ENCODE measurements at regions not wholly inside any gene's neighbourhood (a gene's known extent, or its start where the extent isn't known, plus 50 kb on each side); places are given as distances from the start of the nearest gene placed in this dataset.

DNA sequence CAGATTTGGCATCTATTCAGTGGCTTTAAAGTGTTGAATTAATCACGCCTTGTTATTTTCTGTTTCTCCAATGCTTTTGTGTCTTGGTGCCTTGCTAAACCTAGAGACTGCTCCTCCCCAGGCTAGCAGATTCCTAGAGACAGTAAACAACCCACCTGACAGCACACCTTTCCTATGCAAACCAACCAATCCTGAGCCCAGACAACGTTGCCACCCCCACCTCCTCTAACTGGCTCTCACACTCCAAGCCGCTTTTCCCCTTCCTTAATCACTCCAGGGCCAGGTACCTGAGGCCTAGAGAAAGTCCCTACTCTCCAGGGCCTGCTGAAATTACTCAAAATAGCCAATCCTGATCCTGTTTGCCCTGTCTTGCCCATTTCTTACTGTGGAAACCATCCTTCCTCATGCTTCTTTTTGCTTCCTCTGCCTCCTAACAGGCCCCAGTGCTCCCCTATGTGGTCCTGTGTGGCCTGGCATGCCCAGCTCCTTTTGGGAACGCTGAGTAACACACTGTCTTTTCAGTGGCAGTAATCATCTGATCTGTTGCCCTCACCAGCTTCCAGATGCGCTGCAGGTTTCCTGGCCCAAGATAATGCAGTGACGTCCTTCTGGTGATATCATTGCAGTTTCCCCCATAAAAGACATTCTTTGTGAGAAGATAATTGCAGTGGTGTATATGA lies 53.4 kb downstream of the GAS1 start:
- DNase-seq (ENCODE audit: low spot score), result no peak

DNA sequence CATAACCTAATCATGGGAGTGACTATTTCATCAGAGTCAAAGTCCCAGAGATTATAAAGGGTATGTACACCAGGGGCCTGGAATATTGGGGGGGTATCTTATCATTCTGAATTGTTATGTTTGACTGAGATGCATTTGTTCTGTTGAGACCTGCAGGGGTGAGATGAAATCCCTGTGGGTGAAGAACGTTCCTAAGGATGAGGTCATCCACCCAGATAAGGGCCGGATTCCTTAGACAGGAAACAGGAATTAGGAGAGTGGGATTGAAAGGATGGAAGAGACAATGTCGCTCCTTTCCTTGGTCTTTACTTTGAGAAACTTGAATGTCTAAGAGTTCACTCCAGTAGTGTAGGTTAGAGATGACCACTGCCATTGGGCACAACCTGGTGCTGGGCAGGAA lies 54.7 kb downstream of the GAS1 start:
- DNase-seq (ENCODE audit: low spot score), result no peak

DNA sequence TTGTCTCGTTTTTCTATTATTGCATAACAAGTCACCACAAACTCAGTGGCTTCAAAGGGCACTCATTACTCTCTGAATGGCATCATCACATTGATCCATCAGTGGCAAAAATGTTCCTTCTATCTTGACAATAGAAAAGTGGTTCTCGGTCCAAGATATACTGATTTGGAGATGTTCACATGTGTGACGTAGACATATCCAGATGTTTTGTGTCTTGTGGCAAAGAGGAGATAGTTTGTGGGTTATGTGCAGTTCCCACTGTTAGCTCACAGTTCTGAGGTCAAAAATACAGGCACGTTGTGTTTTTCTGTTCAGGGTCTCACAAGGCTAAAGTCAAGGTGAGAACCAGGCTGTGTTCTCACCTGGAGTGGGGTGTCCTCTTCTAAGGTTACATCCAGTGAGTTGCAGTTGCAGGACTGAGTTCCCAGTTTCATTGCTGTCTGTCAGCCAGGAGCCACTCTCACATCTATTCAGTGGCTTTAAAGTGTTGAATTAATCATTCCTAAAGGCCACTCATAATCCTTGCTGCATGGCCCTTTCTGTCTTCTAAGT lies 55.3 kb downstream of the GAS1 start:
- DNase-seq (ENCODE audit: low spot score), result no peak

DNA sequence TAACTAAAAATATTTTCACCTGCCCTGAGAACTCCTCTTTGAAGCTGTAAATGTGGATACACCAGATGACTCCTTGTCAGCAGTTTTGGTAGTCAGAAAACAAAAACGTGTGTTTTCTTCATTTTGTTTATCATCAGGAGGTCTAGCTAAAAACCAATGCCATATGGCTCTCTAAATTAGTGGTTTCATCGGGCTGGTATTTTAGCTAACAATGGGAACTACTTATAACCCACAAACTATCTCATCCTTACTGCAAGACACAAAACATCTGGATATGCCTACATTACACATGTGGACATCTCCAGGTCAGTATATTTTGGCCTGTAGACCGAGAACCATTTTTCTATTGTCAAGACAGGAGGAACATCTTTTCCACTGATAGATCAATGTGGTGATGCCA lies 56.2 kb downstream of the GAS1 start:
- DNase-seq (ENCODE audit: low spot score), result no peak

DNA sequence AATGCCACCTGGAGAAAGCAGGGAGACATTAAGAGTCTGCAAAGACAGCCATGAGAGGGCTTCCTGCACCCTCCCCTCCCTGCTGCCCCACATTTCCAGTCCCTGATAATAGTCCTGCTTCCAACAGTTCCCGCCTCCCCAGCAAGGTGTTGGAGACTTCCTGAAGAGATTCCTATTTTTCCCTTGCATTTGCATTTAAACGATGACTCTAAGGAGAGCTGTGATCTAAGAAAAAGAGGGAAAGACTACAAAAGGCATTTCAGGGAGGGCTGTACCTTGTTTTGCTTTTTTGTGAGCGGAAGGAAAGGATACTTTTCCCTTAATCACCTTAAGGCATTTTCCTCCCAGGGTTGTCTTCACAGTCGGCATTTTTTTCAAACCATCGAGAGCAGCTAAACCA lies 62.1 kb downstream of the GAS1 start:
- DNase-seq (ENCODE audit: low spot score), result no peak

DNA sequence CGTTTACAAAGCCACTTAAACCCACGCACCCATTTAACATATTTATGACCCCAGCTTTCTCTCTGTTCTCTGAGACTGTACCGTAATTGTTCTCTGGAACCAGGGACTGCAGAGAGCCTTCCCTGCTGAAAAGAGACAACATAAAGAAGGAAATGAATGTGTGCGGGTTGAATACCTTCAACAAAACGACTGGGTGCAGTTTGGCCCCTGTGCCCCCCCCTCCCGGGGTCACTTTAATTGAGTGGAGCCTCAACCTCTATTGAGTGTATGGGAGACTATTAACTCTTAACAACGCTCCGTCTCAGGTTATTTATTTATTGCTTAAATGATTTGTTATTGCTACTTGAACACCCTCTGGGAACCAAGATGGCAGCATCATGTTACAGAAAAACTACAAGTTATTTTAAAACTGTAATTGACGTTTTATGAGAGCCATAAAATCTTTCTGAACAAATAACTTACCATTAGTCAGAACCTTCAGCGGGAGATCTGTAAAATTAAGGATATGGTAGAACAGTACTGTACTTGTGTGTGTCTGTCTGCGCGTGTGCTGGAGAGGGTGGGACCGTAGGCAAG lies 70.6 kb downstream of the GAS1 start:
- no peak for DNase-seq (ENCODE audit: low spot score)

DNA sequence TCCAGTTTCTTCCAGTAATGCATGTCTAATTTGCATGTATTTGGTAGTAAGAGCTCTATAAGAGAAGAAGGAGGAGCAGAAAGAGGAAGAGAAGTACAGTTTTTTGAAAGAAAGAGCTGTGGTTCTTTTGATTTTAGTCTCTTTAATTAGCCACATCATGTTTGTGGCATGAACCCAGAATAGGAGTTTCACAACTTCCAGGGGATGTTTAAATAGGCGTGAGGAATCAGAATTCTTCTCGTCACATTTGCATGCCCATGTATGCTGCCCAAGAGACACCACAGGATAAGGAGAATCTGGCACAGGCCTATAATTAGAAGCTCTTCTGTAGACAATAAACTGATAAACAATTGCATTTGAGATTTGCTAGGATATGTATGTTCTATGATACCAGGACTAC lies 78.7 kb downstream of the GAS1 start:
- no peak for DNase-seq (ENCODE audit: low spot score)

DNA sequence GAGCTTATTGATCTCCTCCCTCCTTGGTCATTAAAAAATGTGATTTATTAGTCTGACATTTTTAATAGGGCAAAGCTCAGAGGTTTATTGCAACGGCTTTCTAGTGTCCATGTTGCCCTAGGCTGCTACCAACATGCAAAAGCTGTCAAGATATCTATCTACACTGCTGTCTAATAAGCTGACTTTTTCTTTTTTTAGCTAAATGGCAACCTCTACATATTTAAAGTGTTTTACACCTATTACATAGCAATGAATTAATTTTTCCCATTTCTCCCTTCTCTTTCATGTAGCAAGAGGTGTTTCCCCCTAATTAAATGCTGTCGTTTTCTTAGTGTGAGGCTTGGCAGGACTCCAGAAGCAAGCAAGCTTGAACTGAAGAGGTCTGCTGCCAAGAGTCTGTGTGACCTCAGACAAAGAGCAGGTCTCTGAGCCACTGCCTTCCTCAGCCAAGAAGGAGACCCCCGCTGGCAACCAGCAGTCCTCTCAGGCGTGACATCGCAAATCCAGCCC lies 79.4 kb downstream of the GAS1 start:
- no peak for DNase-seq (ENCODE audit: low spot score)

DNA sequence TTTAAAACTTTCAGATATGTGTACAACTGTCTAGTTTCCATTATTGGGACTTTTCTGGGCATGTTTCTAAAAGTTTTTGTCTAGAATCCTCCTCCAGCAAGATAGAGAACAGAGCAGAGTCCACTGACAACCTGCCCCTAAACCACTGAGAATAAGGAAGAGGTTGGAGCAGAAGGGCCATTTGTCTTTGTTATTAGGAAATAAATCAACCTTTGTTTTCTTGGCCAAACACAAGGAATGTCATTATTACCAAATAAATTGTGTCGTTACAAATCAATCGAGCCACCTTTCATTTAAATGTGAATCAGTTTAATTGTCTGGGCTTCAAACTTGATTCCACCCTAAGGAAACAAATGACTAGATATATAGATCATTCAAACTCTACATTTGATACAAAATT lies 81.4 kb downstream of the GAS1 start:
- no peak for DNase-seq (ENCODE audit: low spot score)

DNA sequence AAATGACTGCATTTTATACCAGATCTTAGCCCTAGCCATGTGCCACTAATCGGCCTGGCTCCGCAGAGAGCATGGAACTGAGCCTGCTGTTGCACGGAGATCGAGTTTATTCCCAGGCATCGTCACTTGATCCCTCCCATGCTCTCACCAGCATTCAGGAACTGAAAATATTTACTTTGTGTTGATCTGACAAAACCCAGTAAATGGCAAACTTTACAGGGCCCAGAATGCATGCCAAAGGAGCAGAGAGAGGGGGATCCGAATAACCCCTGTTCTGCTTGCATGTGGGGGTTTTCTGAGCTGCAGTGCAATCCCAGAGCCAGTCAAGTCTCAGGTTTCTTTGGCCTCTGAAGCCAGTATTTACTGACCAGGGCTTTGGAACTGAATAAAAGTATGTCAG lies 87.3 kb downstream of the GAS1 start:
- DNase-seq (ENCODE audit: low spot score), result no peak

DNA sequence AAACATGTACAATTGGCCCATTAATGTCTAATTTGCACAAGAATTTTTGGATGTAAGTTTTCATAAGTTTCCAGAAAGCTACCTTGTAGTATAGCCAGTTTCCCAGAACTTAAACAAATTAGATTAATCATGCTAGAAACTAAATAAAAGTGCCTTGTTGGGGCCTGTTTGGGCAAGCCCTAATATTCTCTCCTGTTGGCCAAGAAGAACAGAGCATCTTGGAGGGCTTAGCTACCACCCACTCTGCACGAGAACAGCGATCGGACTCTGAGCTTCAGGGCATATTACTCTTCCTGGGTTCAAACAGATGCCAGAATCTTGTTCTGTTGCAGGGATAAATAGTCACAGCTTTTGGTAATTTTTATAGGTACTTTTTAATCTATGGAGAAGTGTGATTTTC lies 88.2 kb downstream of the GAS1 start:
- DNase-seq (ENCODE audit: low spot score), result no peak

DNA sequence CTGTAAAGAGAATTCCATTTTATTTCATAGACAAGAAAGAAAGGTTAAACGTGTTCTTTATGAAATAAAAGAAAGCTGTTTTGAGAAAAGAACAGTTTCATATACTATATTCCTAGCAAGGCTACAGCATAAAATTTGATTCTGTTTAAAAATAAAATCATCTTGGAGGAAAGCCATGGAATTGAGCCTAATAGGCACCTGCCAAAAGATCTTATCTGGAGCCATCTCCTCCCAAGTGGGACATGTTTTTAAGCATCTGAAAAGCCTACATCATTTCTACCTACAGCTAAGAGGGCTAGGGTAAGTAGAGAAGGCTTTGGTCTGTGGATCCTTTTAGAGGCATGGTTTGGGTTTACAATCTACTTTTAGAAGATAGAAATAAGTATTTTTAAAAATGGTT lies 89.3 kb downstream of the GAS1 start:
- no peak for DNase-seq (ENCODE audit: low spot score)

DNA sequence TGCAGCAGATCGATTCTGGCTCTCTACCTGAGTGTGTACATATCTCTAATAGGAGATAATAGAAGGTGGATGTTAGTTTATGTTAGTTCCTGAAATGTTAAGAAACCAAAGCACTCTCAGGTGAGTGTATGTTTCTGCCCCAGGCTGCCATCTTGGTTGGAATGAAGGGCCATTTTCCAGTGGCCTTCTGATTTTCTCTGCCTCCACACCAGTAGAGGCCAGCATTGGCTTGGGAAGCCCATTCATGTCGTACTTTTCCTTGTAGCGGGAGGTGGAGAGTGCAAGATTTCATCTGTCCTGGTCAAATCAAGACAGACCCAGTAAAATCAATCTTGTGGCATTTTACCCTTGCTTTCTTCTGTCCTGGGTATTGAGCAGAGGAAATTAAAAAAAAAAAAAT lies 91.0 kb downstream of the GAS1 start:
- no peak for DNase-seq (ENCODE audit: low spot score)

DNA sequence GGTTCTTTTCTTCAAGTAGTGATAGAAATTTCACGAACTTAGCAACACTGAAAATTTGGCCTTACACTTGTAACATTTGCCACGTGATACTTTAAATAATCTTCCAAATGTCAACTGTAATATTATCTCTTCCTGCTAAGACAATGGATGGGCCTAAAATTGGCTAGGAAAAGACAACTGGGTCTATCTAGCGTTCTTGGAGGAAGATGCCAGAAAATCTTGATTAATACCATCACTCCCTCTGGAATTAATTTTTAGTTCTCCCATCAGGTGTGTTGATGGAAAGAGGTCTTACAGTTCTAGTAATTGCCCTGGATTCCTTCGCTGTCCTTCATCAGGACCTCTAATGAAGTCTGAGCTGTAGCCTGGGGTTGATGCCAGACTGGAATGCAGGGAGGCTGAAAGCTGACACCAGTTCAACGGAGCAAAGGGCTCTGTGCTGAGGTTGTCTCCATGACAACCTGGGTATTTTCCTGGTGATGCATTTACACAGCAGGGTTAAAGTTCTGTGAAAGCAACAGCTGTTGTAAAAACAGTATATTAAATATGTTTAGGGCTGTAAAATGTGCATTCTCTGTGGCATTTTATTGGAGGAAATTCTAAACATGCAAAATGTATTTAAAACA lies 92.3 kb downstream of the GAS1 start:
- no peak for DNase-seq (ENCODE audit: low spot score)

DNA sequence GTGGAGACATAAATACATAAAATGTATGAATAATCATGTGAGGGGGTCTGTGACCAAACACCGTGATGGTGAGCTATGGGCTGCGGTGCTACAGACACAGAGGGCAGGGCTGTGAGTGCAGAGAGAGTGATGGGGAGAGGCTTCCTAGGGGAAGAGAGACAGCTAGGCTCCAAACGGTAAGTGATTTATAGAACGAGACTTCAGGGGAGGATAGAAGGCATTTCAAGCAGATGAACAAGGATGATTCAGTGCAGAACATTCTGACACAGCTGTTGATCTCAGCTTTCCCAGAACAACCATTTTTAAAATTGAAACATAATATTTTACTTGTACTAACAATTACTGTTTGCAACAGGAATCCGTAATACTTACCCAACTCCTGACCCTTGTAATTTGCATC lies 100.7 kb downstream of the GAS1 start:
- DNase-seq (ENCODE audit: low spot score), result no peak

DNA sequence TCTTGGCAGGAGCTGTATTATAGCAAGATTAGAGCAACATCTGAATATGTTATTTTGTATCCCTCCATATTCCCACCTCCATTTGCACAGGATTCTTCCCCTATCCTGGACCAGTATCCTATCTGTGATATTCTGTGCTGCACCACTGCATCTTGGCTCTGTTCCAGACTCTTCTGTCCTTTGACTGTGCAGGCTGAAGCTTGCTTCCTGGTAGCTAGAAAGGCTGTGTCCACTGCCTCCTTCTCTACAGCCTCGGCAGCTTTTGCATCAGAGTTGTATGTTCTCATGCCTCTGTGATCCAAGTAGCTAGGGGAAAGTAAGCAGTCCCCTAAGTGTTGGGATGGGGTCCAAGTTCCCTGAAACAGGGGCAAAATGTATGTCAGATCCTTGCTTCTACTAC lies 104.1 kb downstream of the GAS1 start:
- no peak for DNase-seq (ENCODE audit: low spot score)

DNA sequence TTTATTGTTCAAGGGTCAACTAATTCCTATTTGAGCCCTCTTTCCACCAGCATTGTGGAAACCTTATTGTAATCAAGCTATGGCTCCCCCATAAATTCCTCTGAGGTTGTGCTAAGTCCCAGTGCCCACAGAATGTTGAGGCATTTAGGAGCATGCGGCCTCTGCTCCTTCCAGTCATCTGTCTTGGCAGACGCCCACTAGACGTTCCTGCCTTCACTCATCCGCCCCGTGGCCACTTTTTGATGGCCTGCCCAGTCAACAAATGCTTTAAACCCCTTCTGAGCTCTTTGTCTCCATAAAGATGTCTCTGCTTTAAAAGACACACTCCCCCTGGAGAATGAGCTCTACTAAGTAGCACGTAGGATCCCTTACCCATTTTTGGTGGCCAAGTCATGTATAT lies 104.7 kb downstream of the GAS1 start:
- DNase-seq (ENCODE audit: low spot score), result no peak

DNA sequence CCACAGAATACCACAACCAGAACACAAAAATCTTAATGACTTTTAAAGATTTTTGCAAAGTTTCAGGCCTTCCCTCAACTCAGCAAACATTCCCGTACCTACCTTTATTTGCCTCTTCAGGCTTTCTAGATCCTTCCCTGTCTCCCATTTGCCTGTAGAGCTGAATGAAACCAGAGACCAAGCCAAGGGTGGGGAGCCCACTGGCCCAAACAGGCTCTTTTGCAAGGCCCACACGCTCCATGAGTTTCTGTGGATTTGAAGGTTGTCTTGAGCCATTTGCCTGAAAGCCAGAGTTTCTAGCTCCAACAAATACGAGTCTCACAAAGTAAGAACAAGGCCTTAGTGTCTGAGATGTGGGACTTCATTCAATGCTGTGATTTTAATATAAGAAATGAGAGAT lies 107.8 kb downstream of the GAS1 start:
- no peak for DNase-seq (ENCODE audit: low spot score)

DNA sequence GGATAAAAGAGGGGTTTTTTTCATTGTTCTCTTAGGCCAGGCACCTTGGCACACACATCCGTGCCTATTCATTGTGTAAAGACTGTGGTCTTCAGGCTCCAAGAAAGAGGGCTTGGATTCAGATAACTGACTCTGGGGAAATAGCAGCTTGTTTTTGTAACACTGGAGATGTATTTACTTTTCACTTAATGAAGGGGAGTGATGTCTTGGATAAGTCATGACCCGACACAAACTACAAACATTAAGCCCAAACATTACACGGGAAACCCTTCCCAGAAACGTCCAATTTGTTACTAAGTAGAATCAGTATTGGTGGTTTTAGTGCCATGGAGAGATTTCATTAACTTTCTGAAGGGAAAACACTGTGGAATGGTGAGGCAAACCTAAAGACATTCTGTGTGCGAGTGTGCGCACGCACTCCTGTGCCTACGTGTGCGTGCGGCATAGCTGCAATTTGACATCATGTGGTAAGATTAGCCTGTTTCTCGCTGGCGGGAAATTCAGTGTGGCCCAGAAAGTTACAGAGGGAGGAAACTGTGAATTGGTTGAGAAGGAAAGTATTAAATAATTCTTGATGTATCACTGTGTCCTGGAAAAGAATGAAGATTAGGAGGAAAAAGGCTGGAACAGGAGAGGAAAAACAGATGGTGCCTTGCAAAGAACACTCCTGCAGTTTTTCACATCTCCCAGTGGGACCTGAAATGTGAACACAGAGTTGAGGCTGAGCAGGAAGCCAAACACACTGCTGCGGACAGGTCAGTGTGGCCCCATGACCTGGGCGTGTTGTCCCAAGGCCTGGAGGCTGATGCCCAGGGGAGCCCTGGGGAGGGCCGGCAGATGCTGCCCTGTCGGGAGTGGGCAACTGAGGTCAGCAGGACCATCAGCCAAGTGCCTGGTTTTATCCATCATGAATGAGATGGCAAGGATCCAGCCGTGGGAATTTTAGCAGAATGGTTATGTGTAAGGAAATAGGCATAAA lies 108.5 kb downstream of the GAS1 start:
- no peak for DNase-seq (ENCODE audit: low spot score)

DNA sequence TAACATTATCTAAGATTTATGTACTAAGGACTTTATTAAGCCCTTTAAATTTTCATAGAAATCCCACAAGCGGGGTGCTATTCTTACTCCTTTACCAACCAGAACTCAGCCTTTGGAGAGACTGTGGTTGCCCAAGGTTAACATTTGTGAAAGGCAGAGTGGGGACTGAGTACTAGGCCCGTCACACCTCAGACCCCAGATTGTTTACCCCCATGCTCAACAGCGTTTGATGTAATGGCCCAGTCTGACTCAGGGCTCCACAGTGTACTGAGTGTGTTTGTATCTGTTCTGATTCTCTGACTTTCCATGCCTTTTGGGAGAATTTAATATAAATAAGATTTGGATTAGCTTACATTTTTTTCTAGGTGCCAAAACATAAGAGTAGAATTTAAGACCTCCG lies 110.0 kb downstream of the GAS1 start:
- DNase-seq (ENCODE audit: low spot score), result no peak

DNA sequence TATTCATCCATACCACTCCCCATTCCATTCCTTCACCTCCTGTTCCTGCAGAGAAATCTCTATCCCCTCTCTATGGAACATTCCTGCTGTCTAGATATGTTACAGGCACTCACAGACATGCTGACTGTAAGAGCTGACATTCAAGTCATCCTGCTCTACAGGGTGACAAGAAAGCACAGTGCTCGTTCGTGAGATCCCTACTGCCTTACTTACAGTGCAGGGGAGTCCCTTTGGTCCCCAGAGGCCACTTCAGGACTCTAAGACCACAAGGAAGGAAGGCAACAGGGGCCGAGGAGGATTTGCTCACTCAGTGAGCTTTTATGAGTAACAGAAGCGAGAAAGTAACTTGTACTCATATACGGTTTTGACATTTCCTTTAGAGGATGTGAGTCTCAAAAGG lies 110.5 kb downstream of the GAS1 start:
- no peak for DNase-seq (ENCODE audit: low spot score)

DNA sequence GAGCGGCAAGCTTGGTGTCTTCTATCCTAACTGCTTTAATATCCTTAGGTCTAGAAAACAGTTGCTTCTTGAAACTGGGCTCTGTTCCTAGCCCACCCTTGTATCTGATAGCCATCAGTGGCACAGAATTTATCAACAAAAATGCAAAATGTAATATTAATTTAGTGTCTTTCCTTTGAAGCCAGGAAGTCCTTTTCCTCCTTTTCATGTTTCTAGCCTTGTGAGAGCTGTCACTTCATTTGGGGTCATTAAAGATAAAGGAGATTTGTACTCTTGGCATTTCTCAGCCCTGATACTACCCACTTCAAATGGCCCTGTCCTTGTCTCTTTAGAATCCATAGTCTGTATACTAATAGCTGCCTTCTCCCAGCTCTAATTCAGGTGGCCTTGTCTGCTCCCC lies 111.0 kb downstream of the GAS1 start:
- no peak for DNase-seq (ENCODE audit: low spot score)

Data from putamen (tissue), 1 donor.